ENCODE measurements at regions not wholly inside any gene's neighbourhood (a gene's known extent, or its start where the extent isn't known, plus 50 kb on each side); places are given as distances from the start of the nearest gene placed in this dataset.

DNA sequence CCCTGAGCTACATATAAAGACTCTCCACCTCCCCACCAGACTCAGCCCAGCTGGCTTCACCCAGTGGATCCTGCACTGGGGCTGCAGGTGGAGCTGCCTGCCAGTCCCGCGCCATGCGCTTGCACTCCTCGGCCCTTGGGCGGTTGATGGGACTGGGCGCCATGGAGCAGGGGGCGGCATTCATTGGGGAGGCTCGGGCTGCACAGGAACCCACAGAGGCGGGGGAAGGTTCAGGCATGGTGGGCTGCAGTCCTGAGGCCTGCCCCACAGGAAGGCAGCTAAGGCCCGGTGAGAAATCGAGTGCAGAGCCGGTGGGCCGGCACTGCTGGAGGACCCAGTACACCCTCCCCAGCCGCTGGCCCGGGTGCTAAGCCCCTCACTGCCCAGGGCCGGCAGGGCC is 157.2 kb upstream of the GNAI1 start:
- TF ChIP-seq CTCF (IDR thresholded peaks at IDR 0.05) (no peak), ZFX (IDR thresholded peaks at IDR 0.05; ENCODE audit: borderline replicate concordance) (no peak)
